Retinal pigment epithelial cell (primary cell): ENCODE measurements at regions not wholly inside any gene's neighbourhood (a gene's known extent, or its start where the extent isn't known, plus 50 kb on each side); places are given as distances from the start of the nearest gene placed in this dataset.
"Not testable (repeated sequence)": the region's sequence is repeated elsewhere in the genome, so short reads cannot be mapped to it uniquely, and the experiment has no call there.

Experiments
- DNase-seq: peaks from one replicate; pipeline ENCODE4 v3.0.0-alpha.2; 2010; ENCODE audit warnings: low read depth
- H3K4me3 ChIP-seq: 2 replicates; pipeline ENCODE4 v1.5.1; 2011; ENCODE audit warnings: mild to moderate bottlenecking, low read length, control low read depth, moderate library complexity
- TF ChIP-seq, protein P1 (sequence below): conservative IDR thresholded peaks from 2 replicates; pipeline ENCODE4 v1.5.1; 2011; ENCODE audit warnings: low read depth, low read length, control low read depth, inconsistent platforms

DNA sequence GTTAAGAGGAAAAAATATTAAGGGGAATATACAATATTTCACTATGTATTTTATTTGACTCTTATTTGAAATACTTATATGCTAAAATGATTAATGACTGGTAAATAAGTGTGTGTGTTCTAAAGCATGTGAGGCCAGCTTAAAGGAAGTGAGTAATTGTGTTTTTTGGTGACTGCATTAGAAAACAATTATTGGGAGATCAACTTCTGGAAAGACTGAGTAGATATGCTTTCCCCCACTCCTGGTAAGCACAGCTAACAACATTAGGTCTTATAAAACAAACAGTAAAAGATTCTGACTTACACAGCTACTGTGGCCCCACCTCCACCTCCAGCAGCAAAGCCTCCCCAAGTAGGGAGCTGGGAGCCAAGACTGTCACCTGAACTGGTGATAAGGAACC lies 403.0 kb downstream of the SRGAP2C start:
- no peak for DNase-seq
- no peak overlapping the region for H3K4me3 ChIP-seq
- TF ChIP-seq, protein P1, sequence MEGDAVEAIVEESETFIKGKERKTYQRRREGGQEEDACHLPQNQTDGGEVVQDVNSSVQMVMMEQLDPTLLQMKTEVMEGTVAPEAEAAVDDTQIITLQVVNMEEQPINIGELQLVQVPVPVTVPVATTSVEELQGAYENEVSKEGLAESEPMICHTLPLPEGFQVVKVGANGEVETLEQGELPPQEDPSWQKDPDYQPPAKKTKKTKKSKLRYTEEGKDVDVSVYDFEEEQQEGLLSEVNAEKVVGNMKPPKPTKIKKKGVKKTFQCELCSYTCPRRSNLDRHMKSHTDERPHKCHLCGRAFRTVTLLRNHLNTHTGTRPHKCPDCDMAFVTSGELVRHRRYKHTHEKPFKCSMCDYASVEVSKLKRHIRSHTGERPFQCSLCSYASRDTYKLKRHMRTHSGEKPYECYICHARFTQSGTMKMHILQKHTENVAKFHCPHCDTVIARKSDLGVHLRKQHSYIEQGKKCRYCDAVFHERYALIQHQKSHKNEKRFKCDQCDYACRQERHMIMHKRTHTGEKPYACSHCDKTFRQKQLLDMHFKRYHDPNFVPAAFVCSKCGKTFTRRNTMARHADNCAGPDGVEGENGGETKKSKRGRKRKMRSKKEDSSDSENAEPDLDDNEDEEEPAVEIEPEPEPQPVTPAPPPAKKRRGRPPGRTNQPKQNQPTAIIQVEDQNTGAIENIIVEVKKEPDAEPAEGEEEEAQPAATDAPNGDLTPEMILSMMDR: no peak

GRCh38 chr1:121594096-121594495 lies 409.3 kb downstream of the SRGAP2C start:
- TF ChIP-seq, protein P1: no peak
- DNase-seq: no peak
- no peak overlapping the region for H3K4me3 ChIP-seq

- no peak overlapping the region for H3K4me3 ChIP-seq
- TF ChIP-seq, protein P1: no peak
- no peak for DNase-seq
Observed at GRCh38 chr1:121595089-121595488, 410.3 kb downstream of the SRGAP2C start.

DNA sequence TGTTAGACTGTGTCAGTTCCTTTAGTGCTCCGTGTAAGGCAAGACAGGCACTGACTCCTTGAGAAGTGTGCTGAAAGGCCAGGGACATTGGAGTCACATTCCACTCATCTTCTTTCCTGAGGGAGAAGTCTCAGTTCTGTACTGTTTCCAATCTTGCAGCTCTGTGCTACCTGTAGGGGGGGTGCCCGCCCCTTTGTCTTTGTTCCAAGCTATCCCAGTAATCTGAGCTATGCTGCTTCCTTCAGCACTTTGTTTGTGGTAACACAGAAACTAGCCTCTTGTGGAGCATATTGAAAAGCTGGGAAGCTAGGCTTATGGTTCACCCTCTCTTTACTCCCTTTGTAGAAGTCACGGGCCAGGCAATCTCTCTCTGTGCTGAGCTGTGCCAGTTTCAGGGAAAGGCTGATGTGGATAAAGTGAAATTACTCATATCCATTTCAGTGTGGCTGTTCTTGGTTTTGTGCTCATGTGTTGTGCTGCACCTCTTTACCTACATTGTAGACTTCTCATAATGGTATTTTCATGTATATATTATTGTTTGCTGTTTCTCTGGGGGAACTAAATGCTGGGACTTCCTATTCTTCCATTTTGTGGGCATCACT lies 420.2 kb downstream of the SRGAP2C start:
- H3K4me3 ChIP-seq: not testable (repeated sequence)

DNA sequence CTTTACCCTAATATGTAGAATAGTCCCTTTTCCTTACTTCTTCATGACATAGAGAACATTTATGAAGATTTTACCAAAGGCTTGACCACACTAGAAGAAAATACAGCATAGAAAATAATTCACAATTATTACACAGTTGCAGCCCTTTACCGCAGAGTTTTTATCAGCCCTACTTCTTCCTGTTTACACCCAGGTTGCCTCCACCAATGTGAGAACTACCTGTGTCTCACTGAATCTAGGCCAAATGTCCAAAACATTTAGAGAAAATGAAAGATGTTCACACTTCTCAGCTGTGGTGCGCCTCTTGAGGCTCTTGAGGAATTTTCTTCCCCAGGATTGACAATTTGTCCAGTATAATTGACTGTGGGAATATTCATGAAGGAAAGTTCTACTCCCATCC lies 422.7 kb downstream of the SRGAP2C start:
- H3K4me3 ChIP-seq, DNase-seq: not testable (repeated sequence)

More for the DNA sequence above, 420.2 kb downstream of the SRGAP2C start:
- DNase-seq: not testable (repeated sequence)
